Choroid plexus epithelial cell (primary cell): ENCODE measurements at regions not wholly inside any gene's neighbourhood (a gene's known extent, or its start where the extent isn't known, plus 50 kb on each side); places are given as distances from the start of the nearest gene placed in this dataset.

Source experiments
- DNase-seq: peaks from one replicate; pipeline ENCODE4 v3.0.0-alpha.2; 2010; ENCODE audit warnings: low read depth
- H3K4me3 ChIP-seq: 2 replicates; pipeline ENCODE4 v1.5.1; 2011; ENCODE audit warnings: low read depth, mild to moderate bottlenecking, control low read depth, low read length, moderate library complexity
- CTCF ChIP-seq: conservative IDR thresholded peaks from 2 replicates; pipeline ENCODE4 v1.5.1; 2011; ENCODE audit warnings: low read depth, mild to moderate bottlenecking, control low read depth, inconsistent platforms, low read length, moderate library complexity

GRCh38 chr2:83058683-83059082, 1400.4 kb downstream of the SUCLG1 start:
- no peak overlapping the region for H3K4me3 ChIP-seq
- no peak for TF ChIP-seq CTCF
- DNase-seq, result no peak

GRCh38 chr2:83055376-83056010, 1403.6 kb downstream of the SUCLG1 start:
- no peak overlapping the region for H3K4me3 ChIP-seq
- no peak for TF ChIP-seq CTCF
- DNase-seq, result peak; percentile 95

GRCh38 chr2:83054751-83055150, 1404.3 kb downstream of the SUCLG1 start:
- DNase-seq, result peak; percentile 47
- TF ChIP-seq CTCF, result no peak
- H3K4me3 ChIP-seq, result no peak overlapping the region

- TF ChIP-seq CTCF, result no peak
- peak; percentile 13 for DNase-seq
- H3K4me3 ChIP-seq, result no peak overlapping the region
Measured at GRCh38 chr2:83051538-83052170, 1407.4 kb downstream of the SUCLG1 start.

DNA sequence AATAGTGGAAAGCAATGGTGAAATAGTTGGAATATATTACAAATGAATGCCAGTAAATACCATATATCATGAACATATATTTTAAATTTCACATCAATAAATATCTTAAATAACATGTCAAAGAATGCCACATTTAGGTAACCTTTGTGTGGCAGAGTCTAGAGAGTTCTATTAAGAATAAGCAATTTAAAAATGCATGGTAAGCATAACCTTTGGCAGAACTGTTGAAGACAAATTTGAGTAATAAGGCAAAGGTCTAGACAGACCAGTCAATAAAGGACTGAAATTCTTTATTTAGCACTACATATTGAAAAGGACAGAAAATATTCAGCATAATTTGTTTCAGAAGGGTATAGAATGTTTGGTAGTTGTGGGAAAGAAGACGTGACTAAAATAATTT, 1417.0 kb downstream of the SUCLG1 start:
- no peak for TF ChIP-seq CTCF
- no peak for DNase-seq
- H3K4me3 ChIP-seq, result no peak overlapping the region

DNA sequence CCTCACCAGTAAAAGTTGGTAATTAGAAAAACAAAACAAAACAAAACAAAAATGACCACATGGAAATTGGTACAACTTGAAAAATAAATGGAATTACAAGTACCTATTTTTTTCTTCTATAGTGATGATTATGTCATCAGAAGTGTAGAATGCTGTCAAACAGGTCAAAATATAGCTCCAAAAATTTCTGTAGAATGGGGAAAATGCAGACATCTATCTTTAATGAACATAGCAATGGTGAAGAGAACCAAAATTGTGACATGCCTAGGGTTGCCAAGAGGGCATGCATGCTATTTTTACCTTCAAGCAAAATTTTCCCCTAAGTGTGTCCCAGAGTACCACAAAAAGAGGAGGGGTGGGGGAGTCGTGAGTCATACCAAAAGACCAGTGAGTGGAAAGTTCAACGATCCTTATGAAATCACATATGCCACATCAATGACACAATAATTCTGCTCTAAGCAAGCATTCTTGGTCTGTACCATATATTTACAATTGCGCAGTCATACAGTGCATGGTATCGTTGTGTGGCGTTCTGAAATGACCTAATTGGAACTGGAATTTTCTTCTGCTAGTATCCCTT, 1436.4 kb downstream of the SUCLG1 start:
- DNase-seq, result peak; percentile 45
- TF ChIP-seq CTCF, result no peak

More for the DNA sequence above, 1436.4 kb downstream of the SUCLG1 start:
- no peak overlapping the region for H3K4me3 ChIP-seq
